HG02840 (cell line): ENCODE measurements at regions not wholly inside any gene's neighbourhood (a gene's known extent, or its start where the extent isn't known, plus 50 kb on each side); places are given as distances from the start of the nearest gene placed in this dataset.
"Not testable (repeated sequence)": the region's sequence is repeated elsewhere in the genome, so short reads cannot be mapped to it uniquely, and the experiment has no call there.

Experiments
- ATAC-seq: cut with Tn5 transposase; IDR thresholded peaks from one replicate; pipeline ENCODE4 v1.9.1; 2021; ENCODE audit warnings: mild to moderate bottlenecking, moderate library complexity, moderate number of reproducible peaks; ENCODE audit not compliant: unreplicated experiment, low FRiP score

- peak; percentile 98 for ATAC-seq
Measured at GRCh38 chr7:112939574-112940313, 146.9 kb downstream of the GPR85 start.

- no peak for ATAC-seq
Measured at GRCh38 chr7:112938863-112939573, 147.6 kb downstream of the GPR85 start.

GRCh38 chr7:112937651-112938415 lies 147.6 kb upstream of the TMEM168 start:
- no peak for ATAC-seq

- no peak for ATAC-seq
Measured at GRCh38 chr7:112933598-112933997, 143.4 kb upstream of the TMEM168 start.

- no peak for ATAC-seq
Measured at GRCh38 chr7:112930787-112931186, 140.6 kb upstream of the TMEM168 start.

GRCh38 chr7:112929421-112929820 lies 139.2 kb upstream of the TMEM168 start:
- no peak for ATAC-seq

- ATAC-seq: no peak
Measured at GRCh38 chr7:112926018-112926417, 135.8 kb upstream of the TMEM168 start.

GRCh38 chr7:112922546-112922945 lies 132.4 kb upstream of the TMEM168 start:
- not testable (repeated sequence) for ATAC-seq

GRCh38 chr7:112916431-112916830 lies 126.2 kb upstream of the TMEM168 start:
- not testable (repeated sequence) for ATAC-seq

GRCh38 chr7:112908086-112908485 lies 117.9 kb upstream of the TMEM168 start:
- no peak for ATAC-seq

GRCh38 chr7:112907658-112908057 lies 117.5 kb upstream of the TMEM168 start:
- ATAC-seq: no peak

GRCh38 chr7:112905950-112906349 lies 115.8 kb upstream of the TMEM168 start:
- no peak for ATAC-seq

GRCh38 chr7:112905413-112905812 lies 115.2 kb upstream of the TMEM168 start:
- ATAC-seq: no peak

- peak; percentile 82 for ATAC-seq
Measured at GRCh38 chr7:112898432-112899290, 108.5 kb upstream of the TMEM168 start.

- peak; percentile 7 for ATAC-seq
Measured at GRCh38 chr7:112897839-112898431, 107.7 kb upstream of the TMEM168 start.

- ATAC-seq: no peak
Measured at GRCh38 chr7:112896026-112896601, 105.9 kb upstream of the TMEM168 start.

- ATAC-seq: no peak
Measured at GRCh38 chr7:112892263-112892662, 102.1 kb upstream of the TMEM168 start.

- ATAC-seq: no peak
Measured at GRCh38 chr7:112891698-112892097, 101.5 kb upstream of the TMEM168 start.

- no peak for ATAC-seq
Measured at GRCh38 chr7:112889834-112890438, 99.7 kb upstream of the TMEM168 start.
